ENCODE measurements at regions not wholly inside any gene's neighbourhood (a gene's known extent, or its start where the extent isn't known, plus 50 kb on each side); places are given as distances from the start of the nearest gene placed in this dataset.

DNA sequence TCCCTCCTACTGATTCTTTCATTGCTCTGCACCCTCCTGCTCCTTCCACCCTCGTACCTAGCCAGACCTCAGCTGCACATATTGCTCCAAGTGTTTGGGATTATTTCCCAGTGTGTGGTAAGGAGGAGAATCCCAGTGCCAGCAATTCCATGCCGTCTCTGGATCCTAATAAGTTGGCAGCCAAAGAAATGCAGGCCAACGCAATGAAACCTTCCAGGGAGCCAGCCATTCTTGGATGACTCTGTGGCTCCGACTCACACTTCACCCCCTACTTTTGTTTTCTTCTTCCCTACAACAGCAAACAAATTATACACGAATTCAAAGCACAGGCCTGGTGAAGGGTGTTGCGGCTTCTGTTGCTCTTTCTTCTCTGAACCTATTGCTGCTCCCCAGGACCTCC, 82.5 kb upstream of the SLC1A3 start:
- no peak for ATAC-seq
- TF ChIP-seq, protein P1, sequence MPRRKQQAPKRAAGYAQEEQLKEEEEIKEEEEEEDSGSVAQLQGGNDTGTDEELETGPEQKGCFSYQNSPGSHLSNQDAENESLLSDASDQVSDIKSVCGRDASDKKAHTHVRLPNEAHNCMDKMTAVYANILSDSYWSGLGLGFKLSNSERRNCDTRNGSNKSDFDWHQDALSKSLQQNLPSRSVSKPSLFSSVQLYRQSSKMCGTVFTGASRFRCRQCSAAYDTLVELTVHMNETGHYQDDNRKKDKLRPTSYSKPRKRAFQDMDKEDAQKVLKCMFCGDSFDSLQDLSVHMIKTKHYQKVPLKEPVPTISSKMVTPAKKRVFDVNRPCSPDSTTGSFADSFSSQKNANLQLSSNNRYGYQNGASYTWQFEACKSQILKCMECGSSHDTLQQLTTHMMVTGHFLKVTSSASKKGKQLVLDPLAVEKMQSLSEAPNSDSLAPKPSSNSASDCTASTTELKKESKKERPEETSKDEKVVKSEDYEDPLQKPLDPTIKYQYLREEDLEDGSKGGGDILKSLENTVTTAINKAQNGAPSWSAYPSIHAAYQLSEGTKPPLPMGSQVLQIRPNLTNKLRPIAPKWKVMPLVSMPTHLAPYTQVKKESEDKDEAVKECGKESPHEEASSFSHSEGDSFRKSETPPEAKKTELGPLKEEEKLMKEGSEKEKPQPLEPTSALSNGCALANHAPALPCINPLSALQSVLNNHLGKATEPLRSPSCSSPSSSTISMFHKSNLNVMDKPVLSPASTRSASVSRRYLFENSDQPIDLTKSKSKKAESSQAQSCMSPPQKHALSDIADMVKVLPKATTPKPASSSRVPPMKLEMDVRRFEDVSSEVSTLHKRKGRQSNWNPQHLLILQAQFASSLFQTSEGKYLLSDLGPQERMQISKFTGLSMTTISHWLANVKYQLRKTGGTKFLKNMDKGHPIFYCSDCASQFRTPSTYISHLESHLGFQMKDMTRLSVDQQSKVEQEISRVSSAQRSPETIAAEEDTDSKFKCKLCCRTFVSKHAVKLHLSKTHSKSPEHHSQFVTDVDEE (CRISPR knock-in tag; IDR thresholded peaks at IDR 0.05): no peak
- TF ChIP-seq GLIS3 (CRISPR knock-in tag; IDR thresholded peaks at IDR 0.05): no peak

DNA sequence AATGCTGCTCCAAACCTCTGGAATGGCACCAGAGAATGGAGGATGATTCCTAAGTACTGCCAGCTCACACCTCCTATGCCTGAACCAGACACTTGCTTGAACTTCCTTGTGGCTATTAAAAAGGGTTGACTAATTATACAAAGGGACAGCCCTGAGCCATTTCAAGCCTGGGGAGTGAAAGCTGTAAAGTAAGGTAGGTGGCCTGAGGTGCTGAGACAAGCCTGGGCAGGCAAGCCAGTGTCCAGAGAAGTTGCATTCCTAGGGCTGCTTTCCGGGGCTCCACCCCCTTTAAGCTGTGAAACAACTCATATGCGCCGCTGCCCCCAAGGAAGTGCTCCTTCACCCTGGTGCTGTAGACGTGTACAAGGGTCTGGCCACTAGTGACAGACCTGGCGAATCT, 79.9 kb upstream of the SLC1A3 start:
- TF ChIP-seq BACH2 (CRISPR knock-in tag; IDR thresholded peaks at IDR 0.05; ENCODE audit: borderline replicate concordance) (no peak), RARB (CRISPR knock-in tag; IDR thresholded peaks at IDR 0.05) (no peak), CSDC2 (CRISPR knock-in tag; IDR thresholded peaks at IDR 0.05) (no peak), PPARA (CRISPR knock-in tag; IDR thresholded peaks at IDR 0.05; ENCODE audit: borderline replicate concordance) (no peak), ZFP30 (CRISPR knock-in tag; IDR thresholded peaks at IDR 0.05) (no peak), ZNF8 (CRISPR knock-in tag; IDR thresholded peaks at IDR 0.05) (no peak), ZNF70 (CRISPR knock-in tag; IDR thresholded peaks at IDR 0.05) (no peak), SNAI2 (CRISPR knock-in tag; IDR thresholded peaks at IDR 0.05) (no peak), ISL1 (CRISPR knock-in tag; IDR thresholded peaks at IDR 0.05) (no peak), TCF4 (CRISPR knock-in tag; IDR thresholded peaks at IDR 0.05; ENCODE audit: borderline replicate concordance) (no peak), ZNF565 (CRISPR knock-in tag; conservative IDR thresholded peaks at IDR 0.05; ENCODE audit: low read depth) (no peak), ZC3H10 (CRISPR knock-in tag; IDR thresholded peaks at IDR 0.05) (no peak), ESRRG (CRISPR knock-in tag; IDR thresholded peaks at IDR 0.05) (no peak), ARNTL (CRISPR knock-in tag; IDR thresholded peaks at IDR 0.05; ENCODE audit: borderline replicate concordance, low read depth) (no peak)
- TF ChIP-seq, protein P2, sequence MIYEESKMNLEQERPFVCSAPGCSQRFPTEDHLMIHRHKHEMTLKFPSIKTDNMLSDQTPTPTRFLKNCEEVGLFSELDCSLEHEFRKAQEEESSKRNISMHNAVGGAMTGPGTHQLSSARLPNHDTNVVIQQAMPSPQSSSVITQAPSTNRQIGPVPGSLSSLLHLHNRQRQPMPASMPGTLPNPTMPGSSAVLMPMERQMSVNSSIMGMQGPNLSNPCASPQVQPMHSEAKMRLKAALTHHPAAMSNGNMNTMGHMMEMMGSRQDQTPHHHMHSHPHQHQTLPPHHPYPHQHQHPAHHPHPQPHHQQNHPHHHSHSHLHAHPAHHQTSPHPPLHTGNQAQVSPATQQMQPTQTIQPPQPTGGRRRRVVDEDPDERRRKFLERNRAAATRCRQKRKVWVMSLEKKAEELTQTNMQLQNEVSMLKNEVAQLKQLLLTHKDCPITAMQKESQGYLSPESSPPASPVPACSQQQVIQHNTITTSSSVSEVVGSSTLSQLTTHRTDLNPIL (CRISPR knock-in tag; IDR thresholded peaks at IDR 0.05; ENCODE audit: low read depth): no peak
- TF ChIP-seq, protein P3, sequence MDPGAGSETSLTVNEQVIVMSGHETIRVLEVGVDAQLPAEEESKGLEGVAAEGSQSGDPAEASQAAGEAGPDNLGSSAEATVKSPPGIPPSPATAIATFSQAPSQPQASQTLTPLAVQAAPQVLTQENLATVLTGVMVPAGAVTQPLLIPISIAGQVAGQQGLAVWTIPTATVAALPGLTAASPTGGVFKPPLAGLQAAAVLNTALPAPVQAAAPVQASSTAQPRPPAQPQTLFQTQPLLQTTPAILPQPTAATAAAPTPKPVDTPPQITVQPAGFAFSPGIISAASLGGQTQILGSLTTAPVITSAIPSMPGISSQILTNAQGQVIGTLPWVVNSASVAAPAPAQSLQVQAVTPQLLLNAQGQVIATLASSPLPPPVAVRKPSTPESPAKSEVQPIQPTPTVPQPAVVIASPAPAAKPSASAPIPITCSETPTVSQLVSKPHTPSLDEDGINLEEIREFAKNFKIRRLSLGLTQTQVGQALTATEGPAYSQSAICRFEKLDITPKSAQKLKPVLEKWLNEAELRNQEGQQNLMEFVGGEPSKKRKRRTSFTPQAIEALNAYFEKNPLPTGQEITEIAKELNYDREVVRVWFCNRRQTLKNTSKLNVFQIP (CRISPR knock-in tag; IDR thresholded peaks at IDR 0.05; ENCODE audit: borderline replicate concordance, low read depth): no peak
- TF ChIP-seq, protein P4, sequence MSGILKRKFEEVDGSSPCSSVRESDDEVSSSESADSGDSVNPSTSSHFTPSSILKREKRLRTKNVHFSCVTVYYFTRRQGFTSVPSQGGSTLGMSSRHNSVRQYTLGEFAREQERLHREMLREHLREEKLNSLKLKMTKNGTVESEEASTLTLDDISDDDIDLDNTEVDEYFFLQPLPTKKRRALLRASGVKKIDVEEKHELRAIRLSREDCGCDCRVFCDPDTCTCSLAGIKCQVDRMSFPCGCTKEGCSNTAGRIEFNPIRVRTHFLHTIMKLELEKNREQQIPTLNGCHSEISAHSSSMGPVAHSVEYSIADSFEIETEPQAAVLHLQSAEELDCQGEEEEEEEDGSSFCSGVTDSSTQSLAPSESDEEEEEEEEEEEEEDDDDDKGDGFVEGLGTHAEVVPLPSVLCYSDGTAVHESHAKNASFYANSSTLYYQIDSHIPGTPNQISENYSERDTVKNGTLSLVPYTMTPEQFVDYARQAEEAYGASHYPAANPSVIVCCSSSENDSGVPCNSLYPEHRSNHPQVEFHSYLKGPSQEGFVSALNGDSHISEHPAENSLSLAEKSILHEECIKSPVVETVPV (CRISPR knock-in tag; IDR thresholded peaks at IDR 0.05): no peak
- TF ChIP-seq, protein P1 (CRISPR knock-in tag; IDR thresholded peaks at IDR 0.05): no peak
- ATAC-seq: no peak

DNA sequence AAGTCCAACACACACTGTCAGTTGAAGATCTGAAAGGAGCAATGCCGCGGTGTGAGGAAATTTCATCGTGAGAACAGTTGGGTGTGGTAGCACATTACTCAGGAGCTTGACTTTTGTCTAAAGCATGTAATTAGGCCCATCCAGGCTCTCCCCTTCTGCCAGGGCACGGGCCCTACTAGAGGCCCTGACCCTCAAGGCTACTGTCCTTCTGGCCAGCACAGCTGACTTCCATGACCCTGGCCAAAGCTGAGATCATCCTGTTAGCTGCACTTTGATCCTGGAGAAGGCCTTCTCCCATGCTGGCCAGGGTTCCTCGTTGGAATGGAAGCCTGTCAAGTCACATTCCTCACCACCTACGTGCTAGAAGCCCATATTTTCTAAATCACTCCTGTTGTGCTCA, 77.8 kb upstream of the SLC1A3 start:
- TF ChIP-seq, protein P5, sequence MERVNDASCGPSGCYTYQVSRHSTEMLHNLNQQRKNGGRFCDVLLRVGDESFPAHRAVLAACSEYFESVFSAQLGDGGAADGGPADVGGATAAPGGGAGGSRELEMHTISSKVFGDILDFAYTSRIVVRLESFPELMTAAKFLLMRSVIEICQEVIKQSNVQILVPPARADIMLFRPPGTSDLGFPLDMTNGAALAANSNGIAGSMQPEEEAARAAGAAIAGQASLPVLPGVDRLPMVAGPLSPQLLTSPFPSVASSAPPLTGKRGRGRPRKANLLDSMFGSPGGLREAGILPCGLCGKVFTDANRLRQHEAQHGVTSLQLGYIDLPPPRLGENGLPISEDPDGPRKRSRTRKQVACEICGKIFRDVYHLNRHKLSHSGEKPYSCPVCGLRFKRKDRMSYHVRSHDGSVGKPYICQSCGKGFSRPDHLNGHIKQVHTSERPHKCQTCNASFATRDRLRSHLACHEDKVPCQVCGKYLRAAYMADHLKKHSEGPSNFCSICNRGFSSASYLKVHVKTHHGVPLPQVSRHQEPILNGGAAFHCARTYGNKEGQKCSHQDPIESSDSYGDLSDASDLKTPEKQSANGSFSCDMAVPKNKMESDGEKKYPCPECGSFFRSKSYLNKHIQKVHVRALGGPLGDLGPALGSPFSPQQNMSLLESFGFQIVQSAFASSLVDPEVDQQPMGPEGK (CRISPR knock-in tag; IDR thresholded peaks at IDR 0.05; ENCODE audit: borderline replicate concordance): no peak
- no peak for ATAC-seq
